ENCODE measurements at regions not wholly inside any gene's neighbourhood (a gene's known extent, or its start where the extent isn't known, plus 50 kb on each side); places are given as distances from the start of the nearest gene placed in this dataset.

GRCh38 chr5:158317507-158317906, 458.6 kb upstream of the CLINT1 start:
- no peak overlapping the region for H2AFZ ChIP-seq (ENCODE audit: low read depth, low read length)
- H2BK12ac ChIP-seq (ENCODE audit: low read length in 2 of 2) = no peak overlapping the region
- H3K4ac ChIP-seq (ENCODE audit: low read depth in 1 of 2, low read length in 2 of 2) = no peak overlapping the region
- H2AK5ac ChIP-seq (ENCODE audit: low read length, severe bottlenecking) = no peak overlapping the region
- no peak overlapping the region for H3K14ac ChIP-seq (ENCODE audit: low read length in 2 of 2)
- H2BK15ac ChIP-seq (ENCODE audit: low read depth, poor library complexity, severe bottlenecking) = no peak overlapping the region
- no peak overlapping the region for H4K91ac ChIP-seq (ENCODE audit: low read length)
- no peak overlapping the region for H3K18ac ChIP-seq (ENCODE audit: low read depth in 1 of 2, low read length in 2 of 2)
- no peaks in the 10 kb centered on the region for H3K79me1 ChIP-seq (replicated peaks; ENCODE audit: low read length, poor library complexity, severe bottlenecking)
- no peaks in the 10 kb centered on the region for H3K27me3 ChIP-seq (ENCODE audit: control insufficient read depth in 1 of 2, insufficient read depth in 1 of 2, low read length in 2 of 2)
- no peak overlapping the region for H3K23ac ChIP-seq (ENCODE audit: low read length in 2 of 2)
- no peak overlapping the region for H3K4me2 ChIP-seq (ENCODE audit: low read length, poor library complexity, severe bottlenecking)
- no peaks in the 10 kb centered on the region for H3K4me1 ChIP-seq (ENCODE audit: control insufficient read depth, insufficient read depth, low read depth, low read length)
- no peak overlapping the region for H3K9ac ChIP-seq (ENCODE audit: low read length)
- no peak overlapping the region for H3K27ac ChIP-seq (ENCODE audit: low read length, poor library complexity, severe bottlenecking)
- WGBS = 76% methylated on average over 3 of the region's 4 CpGs
- H2BK5ac ChIP-seq (ENCODE audit: low read depth, low read length, poor library complexity, severe bottlenecking) = no peak overlapping the region
- no peaks in the 10 kb centered on the region for H3K36me3 ChIP-seq (ENCODE audit: control insufficient read depth in 1 of 2, insufficient read depth in 2 of 2, low read depth in 1 of 2, low read length in 2 of 2)
- H4K8ac ChIP-seq (ENCODE audit: low read length) = no peak overlapping the region
- no peaks in the 10 kb centered on the region for H3K9me3 ChIP-seq (ENCODE audit: control insufficient read depth, low read length)
- H3K4me3 ChIP-seq (ENCODE audit: insufficient read depth in 1 of 2, low read depth in 1 of 2, low read length in 2 of 2) = no peak overlapping the region
- H2BK120ac ChIP-seq (ENCODE audit: low read depth, low read length) = no peak overlapping the region
- no peak for DNase-seq

DNA sequence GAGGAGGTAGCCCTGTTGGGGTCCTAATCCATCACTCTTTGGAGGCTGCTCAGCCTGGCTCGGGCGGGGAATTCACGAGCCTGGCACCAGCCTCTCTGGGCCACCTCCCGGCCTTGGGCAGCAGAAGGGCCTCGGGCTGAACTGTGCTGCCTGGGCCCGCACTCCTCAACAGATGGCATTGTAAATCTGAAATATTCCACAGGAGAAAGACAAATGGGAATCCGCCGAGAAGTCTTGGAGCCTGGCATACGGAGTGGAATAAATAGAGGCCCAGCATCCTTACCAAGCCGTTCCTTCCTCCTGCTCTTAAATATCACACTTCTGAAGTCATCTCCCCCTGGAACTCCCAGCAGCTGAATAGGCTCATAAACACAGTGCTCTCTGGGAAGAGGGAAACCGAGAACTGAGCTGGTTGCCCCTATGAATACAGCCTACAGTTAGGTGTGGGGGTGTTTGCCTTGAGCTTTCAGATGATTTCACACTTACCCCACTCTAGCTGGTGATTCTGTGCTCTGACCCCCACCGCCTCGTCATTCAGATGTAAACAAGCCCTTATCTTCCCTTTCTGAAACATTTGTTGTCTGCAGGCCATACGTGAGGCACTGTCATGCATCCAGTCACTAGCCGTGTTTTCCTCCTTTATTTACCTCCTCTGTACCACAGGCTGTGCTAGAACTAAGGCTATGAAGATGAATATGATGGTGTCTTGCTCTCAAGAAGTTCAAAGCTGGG, 455.0 kb upstream of the CLINT1 start:
- Histone ChIP-seq H4K8ac (ENCODE audit: low read length) (no peak overlapping the region), H3K23ac (ENCODE audit: low read length in 2 of 2) (no peak overlapping the region), H3K79me1 (replicated peaks; ENCODE audit: low read length, poor library complexity, severe bottlenecking) (no peaks in the 10 kb centered on the region), H3K4ac (ENCODE audit: low read depth in 1 of 2, low read length in 2 of 2) (no peak overlapping the region), H2BK5ac (ENCODE audit: low read depth, low read length, poor library complexity, severe bottlenecking) (no peak overlapping the region), H2BK120ac (ENCODE audit: low read depth, low read length) (no peak overlapping the region), H3K14ac (ENCODE audit: low read length in 2 of 2) (no peak overlapping the region), H2BK12ac (ENCODE audit: low read length in 2 of 2) (no peak overlapping the region), H2AK5ac (ENCODE audit: low read length, severe bottlenecking) (no peak overlapping the region), H3K36me3 (ENCODE audit: control insufficient read depth in 1 of 2, insufficient read depth in 2 of 2, low read depth in 1 of 2, low read length in 2 of 2) (no peaks in the 10 kb centered on the region), H2AFZ (ENCODE audit: low read depth, low read length) (no peak overlapping the region), H3K4me2 (ENCODE audit: low read length, poor library complexity, severe bottlenecking) (no peak overlapping the region), H3K18ac (ENCODE audit: low read depth in 1 of 2, low read length in 2 of 2) (no peak overlapping the region), H3K9ac (ENCODE audit: low read length) (no peak overlapping the region), H4K91ac (ENCODE audit: low read length) (no peak overlapping the region), H3K4me1 (ENCODE audit: control insufficient read depth, insufficient read depth, low read depth, low read length) (no peaks in the 10 kb centered on the region), H3K27ac (ENCODE audit: low read length, poor library complexity, severe bottlenecking) (no peak overlapping the region), H2BK15ac (ENCODE audit: low read depth, poor library complexity, severe bottlenecking) (no peak overlapping the region), H3K4me3 (ENCODE audit: insufficient read depth in 1 of 2, low read depth in 1 of 2, low read length in 2 of 2) (no peak overlapping the region), H3K9me3 (ENCODE audit: control insufficient read depth, low read length) (no peaks in the 10 kb centered on the region), H3K27me3 (ENCODE audit: control insufficient read depth in 1 of 2, insufficient read depth in 1 of 2, low read length in 2 of 2) (no peaks in the 10 kb centered on the region)
- WGBS = 68% methylated on average over 13 of the region's 15 CpGs
- no peak for DNase-seq

GRCh38 chr5:158313027-158313732, 454.2 kb upstream of the CLINT1 start:
- H2AFZ ChIP-seq (ENCODE audit: low read depth, low read length) = no peak overlapping the region
- H3K23ac ChIP-seq (ENCODE audit: low read length in 2 of 2) = no peak overlapping the region
- no peak overlapping the region for H3K27ac ChIP-seq (ENCODE audit: low read length, poor library complexity, severe bottlenecking)
- H2BK15ac ChIP-seq (ENCODE audit: low read depth, poor library complexity, severe bottlenecking) = no peak overlapping the region
- H3K18ac ChIP-seq (ENCODE audit: low read depth in 1 of 2, low read length in 2 of 2) = no peak overlapping the region
- H2AK5ac ChIP-seq (ENCODE audit: low read length, severe bottlenecking) = no peak overlapping the region
- H3K27me3 ChIP-seq (ENCODE audit: control insufficient read depth in 1 of 2, insufficient read depth in 1 of 2, low read length in 2 of 2) = no peaks in the 10 kb centered on the region
- DNase-seq = no peak
- 72% methylated on average over 12 of the region's 12 CpGs for WGBS
- H3K9ac ChIP-seq (ENCODE audit: low read length) = no peak overlapping the region
- no peak overlapping the region for H2BK5ac ChIP-seq (ENCODE audit: low read depth, low read length, poor library complexity, severe bottlenecking)
- no peaks in the 10 kb centered on the region for H3K36me3 ChIP-seq (ENCODE audit: control insufficient read depth in 1 of 2, insufficient read depth in 2 of 2, low read depth in 1 of 2, low read length in 2 of 2)
- no peak overlapping the region for H3K14ac ChIP-seq (ENCODE audit: low read length in 2 of 2)
- no peak overlapping the region for H2BK120ac ChIP-seq (ENCODE audit: low read depth, low read length)
- no peaks in the 10 kb centered on the region for H3K79me1 ChIP-seq (replicated peaks; ENCODE audit: low read length, poor library complexity, severe bottlenecking)
- no peak overlapping the region for H3K4me2 ChIP-seq (ENCODE audit: low read length, poor library complexity, severe bottlenecking)
- H3K9me3 ChIP-seq (ENCODE audit: control insufficient read depth, low read length) = no peaks in the 10 kb centered on the region
- H2BK12ac ChIP-seq (ENCODE audit: low read length in 2 of 2) = no peak overlapping the region
- H3K4me3 ChIP-seq (ENCODE audit: insufficient read depth in 1 of 2, low read depth in 1 of 2, low read length in 2 of 2) = no peak overlapping the region
- no peak overlapping the region for H4K91ac ChIP-seq (ENCODE audit: low read length)
- no peak overlapping the region for H3K4ac ChIP-seq (ENCODE audit: low read depth in 1 of 2, low read length in 2 of 2)
- H3K4me1 ChIP-seq (ENCODE audit: control insufficient read depth, insufficient read depth, low read depth, low read length) = no peaks in the 10 kb centered on the region
- H4K8ac ChIP-seq (ENCODE audit: low read length) = no peak overlapping the region

DNA sequence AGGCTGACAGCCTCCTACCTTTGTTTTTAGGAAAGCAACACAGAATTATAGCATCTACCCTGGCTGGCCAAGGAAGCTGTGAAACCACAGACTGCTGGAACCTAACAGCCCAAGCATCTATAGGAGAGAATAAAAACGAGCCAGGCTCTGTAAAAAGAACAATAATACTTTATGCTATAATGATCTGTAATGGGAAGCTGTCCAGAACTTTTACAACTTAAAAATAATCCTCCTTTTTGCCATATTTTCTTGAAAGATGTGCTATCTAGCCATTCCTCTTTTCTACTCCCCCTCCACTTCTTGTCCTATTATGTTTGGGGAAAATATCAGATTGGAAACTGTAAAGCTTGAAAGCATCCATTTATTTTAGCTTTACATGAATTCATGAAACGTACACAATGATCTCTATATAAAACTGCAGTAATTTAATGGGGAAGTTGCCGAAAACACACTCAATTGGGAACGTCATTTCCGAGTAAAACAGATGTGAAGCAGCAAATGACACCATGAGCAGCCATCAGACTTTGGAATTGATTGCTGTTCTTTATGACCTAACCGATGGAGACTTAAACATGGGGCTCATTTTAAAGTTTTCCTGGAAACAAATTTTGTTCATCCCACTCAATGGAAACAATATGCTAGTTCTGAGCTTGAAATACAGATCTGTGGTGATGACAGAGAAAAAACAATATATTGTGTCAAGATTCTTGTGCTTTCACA, 450.3 kb upstream of the CLINT1 start:
- Histone ChIP-seq H3K27me3 (ENCODE audit: control insufficient read depth in 1 of 2, insufficient read depth in 1 of 2, low read length in 2 of 2) (no peaks in the 10 kb centered on the region), H4K91ac (ENCODE audit: low read length) (no peak overlapping the region), H3K4ac (ENCODE audit: low read depth in 1 of 2, low read length in 2 of 2) (no peak overlapping the region), H2AFZ (ENCODE audit: low read depth, low read length) (no peak overlapping the region), H2AK5ac (ENCODE audit: low read length, severe bottlenecking) (no peak overlapping the region), H3K9me3 (ENCODE audit: control insufficient read depth, low read length) (no peaks in the 10 kb centered on the region), H3K79me1 (replicated peaks; ENCODE audit: low read length, poor library complexity, severe bottlenecking) (no peaks in the 10 kb centered on the region), H3K23ac (ENCODE audit: low read length in 2 of 2) (no peak overlapping the region), H2BK5ac (ENCODE audit: low read depth, low read length, poor library complexity, severe bottlenecking) (no peak overlapping the region), H3K36me3 (ENCODE audit: control insufficient read depth in 1 of 2, insufficient read depth in 2 of 2, low read depth in 1 of 2, low read length in 2 of 2) (no peaks in the 10 kb centered on the region), H3K4me1 (ENCODE audit: control insufficient read depth, insufficient read depth, low read depth, low read length) (no peaks in the 10 kb centered on the region), H2BK15ac (ENCODE audit: low read depth, poor library complexity, severe bottlenecking) (no peak overlapping the region), H4K8ac (ENCODE audit: low read length) (no peak overlapping the region), H3K14ac (ENCODE audit: low read length in 2 of 2) (no peak overlapping the region), H3K18ac (ENCODE audit: low read depth in 1 of 2, low read length in 2 of 2) (no peak overlapping the region), H2BK120ac (ENCODE audit: low read depth, low read length) (no peak overlapping the region), H3K27ac (ENCODE audit: low read length, poor library complexity, severe bottlenecking) (no peak overlapping the region), H3K4me2 (ENCODE audit: low read length, poor library complexity, severe bottlenecking) (no peak overlapping the region), H2BK12ac (ENCODE audit: low read length in 2 of 2) (no peak overlapping the region), H3K9ac (ENCODE audit: low read length) (no peak overlapping the region), H3K4me3 (ENCODE audit: insufficient read depth in 1 of 2, low read depth in 1 of 2, low read length in 2 of 2) (no peak overlapping the region)
- WGBS = 88% methylated on average over 5 of the region's 6 CpGs
- no peak for DNase-seq

Measured in mesenchymal stem cell (in vitro differentiated cells and primary cell).